Right lobe of liver (tissue), 4 donors: ENCODE measurements at regions not wholly inside any gene's neighbourhood (a gene's known extent, or its start where the extent isn't known, plus 50 kb on each side); places are given as distances from the start of the nearest gene placed in this dataset.

Experiments used
- CTCF ChIP-seq, 4 donors: fragments of 200-600 bp in 3 of 4; fragments of 450-650 bp in 1 of 4; IDR thresholded peaks; one replicate each; pipeline versions ENCODE4 v1.5.1 to v1.8.0; 2016 to 2022; ENCODE audit warnings: antibody characterized with exemption in 4 of 4, mild to moderate bottlenecking in 2 of 4
- POLR2A ChIP-seq: fragments of 450-650 bp; IDR thresholded peaks from one replicate; pipeline ENCODE4 v1.6.1; 2017; ENCODE audit warnings: antibody characterized with exemption, mild to moderate bottlenecking
- donor health status: DM: no; HTN: no; CAD: no.
- donor health status: DM: no; HTN: no; CAD: no.
- donor health status: DM: no; HTN: yes; CAD: no.

- no peak for TF ChIP-seq CTCF (IDR thresholded peaks at IDR 0.05)
- TF ChIP-seq POLR2A, result no peak
Observed at GRCh38 chr16:48961546-48961945, 320.1 kb downstream of the CBLN1 start.
